ENCODE measurements at regions not wholly inside any gene's neighbourhood (a gene's known extent, or its start where the extent isn't known, plus 50 kb on each side); places are given as distances from the start of the nearest gene placed in this dataset.

DNA sequence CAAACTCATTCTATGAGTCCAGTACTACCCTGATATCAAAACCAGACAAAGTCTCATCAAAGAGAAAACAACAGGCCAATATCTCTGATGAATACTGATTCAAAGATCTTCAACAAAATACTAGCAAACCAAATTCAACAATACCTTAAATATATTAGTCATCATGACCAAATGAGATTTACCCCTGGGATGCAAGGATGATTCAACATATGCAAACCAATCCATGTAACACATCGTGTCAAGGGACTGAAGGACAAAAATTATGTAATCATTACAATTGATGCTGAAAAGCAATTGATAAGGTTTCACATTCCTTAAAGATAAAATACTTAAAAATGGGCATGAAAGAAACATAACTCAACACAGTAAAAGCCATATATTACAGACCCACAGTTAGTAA lies 1476.9 kb downstream of the SI start:
- no peak overlapping the region for H3K27ac ChIP-seq (ENCODE audit: low read depth, low read length)
- H3K27me3 ChIP-seq (ENCODE audit: insufficient read depth, low read length) = no peaks in the 10 kb centered on the region
- Mint-ChIP-seq H3K36me3 (no peaks in the 10 kb centered on the region), H3K9me3 (peaks cover 2 to 20% (median 5%) of the 10 kb centered on the region in 8 donors), H3K4me3 (no peak overlapping the region), H3K4me1 (no peaks in the 10 kb centered on the region), H3K27me3 (no peaks in the 10 kb centered on the region), H3K27ac (no peak overlapping the region)
- ChIA-PET POLR2A (ENCODE audit: partially characterized antibody) (no interaction called here), CTCF (ENCODE audit: partially characterized antibody) (no interaction called here)
- DNase-seq = no peak
- H3K9me3 ChIP-seq (ENCODE audit: control insufficient read depth in 1 of 2, low read length in 2 of 2) = peaks cover 0 to 3% of the 10 kb centered on the region in 2 donors
- no peaks in the 10 kb centered on the region for H3K36me3 ChIP-seq (ENCODE audit: insufficient read depth, low read length)
- intact Hi-C loops (cut with micrococcal nuclease) = no loop called here
- H3K4me1 ChIP-seq (ENCODE audit: insufficient read depth, low read length) = no peaks in the 10 kb centered on the region
- no peak overlapping the region for H3K4me3 ChIP-seq (ENCODE audit: low read length in 2 of 2)

GRCh38 chr3:163587342-163587741 lies 1491.0 kb downstream of the SI start:
- H3K4me1 Mint-ChIP-seq = no peaks in the 10 kb centered on the region
- no peaks in the 10 kb centered on the region for H3K36me3 Mint-ChIP-seq
- CTCF ChIA-PET (ENCODE audit: partially characterized antibody) = no interaction called here
- POLR2A ChIA-PET (ENCODE audit: partially characterized antibody) = no interaction called here
- peaks cover 0 to 22% (median 6%) of the 10 kb centered on the region in 8 donors for H3K9me3 Mint-ChIP-seq
- no peak for DNase-seq
- no peak overlapping the region for H3K27ac ChIP-seq (ENCODE audit: low read depth, low read length)
- H3K36me3 ChIP-seq (ENCODE audit: insufficient read depth, low read length) = no peaks in the 10 kb centered on the region
- H3K27me3 Mint-ChIP-seq = no peaks in the 10 kb centered on the region
- intact Hi-C loops (cut with micrococcal nuclease) = no loop called here
- H3K4me3 ChIP-seq (ENCODE audit: low read length in 2 of 2) = no peak overlapping the region
- no peaks in the 10 kb centered on the region for H3K9me3 ChIP-seq (ENCODE audit: control insufficient read depth in 1 of 2, low read length in 2 of 2)
- no peak overlapping the region for H3K27ac Mint-ChIP-seq
- H3K4me1 ChIP-seq (ENCODE audit: insufficient read depth, low read length) = no peaks in the 10 kb centered on the region
- H3K27me3 ChIP-seq (ENCODE audit: insufficient read depth, low read length) = no peaks in the 10 kb centered on the region
- H3K4me3 Mint-ChIP-seq = no peak overlapping the region

DNA sequence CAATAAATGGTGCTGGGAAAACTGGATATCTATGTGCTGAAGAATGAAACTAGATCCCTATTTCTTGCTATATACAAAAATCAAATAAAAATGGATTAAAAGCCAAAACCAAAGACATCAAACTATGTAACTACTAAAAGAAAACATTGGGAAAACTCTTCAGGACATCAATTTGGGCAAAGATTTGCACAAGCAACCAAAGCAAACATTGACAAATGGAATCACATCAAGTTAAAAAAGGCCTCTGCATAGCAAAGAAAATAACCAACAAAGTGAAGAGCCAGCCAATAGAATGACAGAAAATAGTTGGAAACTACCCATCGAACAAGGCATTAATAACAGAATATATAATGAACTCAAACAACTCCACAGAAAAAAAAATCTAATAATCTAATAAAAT lies 1495.3 kb downstream of the SI start:
- no peak overlapping the region for H3K4me3 ChIP-seq (ENCODE audit: low read length in 2 of 2)
- no peaks in the 10 kb centered on the region for H3K36me3 ChIP-seq (ENCODE audit: insufficient read depth, low read length)
- Mint-ChIP-seq H3K27ac (no peak overlapping the region), H3K27me3 (no peaks in the 10 kb centered on the region), H3K4me1 (no peaks in the 10 kb centered on the region), H3K9me3 (peaks cover 0 to 21% (median 8%) of the 10 kb centered on the region in 8 donors), H3K4me3 (no peak overlapping the region), H3K36me3 (no peaks in the 10 kb centered on the region)
- POLR2A ChIA-PET (ENCODE audit: partially characterized antibody) = no interaction called here
- intact Hi-C loops (cut with micrococcal nuclease) = no loop called here
- H3K9me3 ChIP-seq (ENCODE audit: control insufficient read depth in 1 of 2, low read length in 2 of 2) = no peaks in the 10 kb centered on the region
- H3K27ac ChIP-seq (ENCODE audit: low read depth, low read length) = no peak overlapping the region
- DNase-seq = no peak
- no peaks in the 10 kb centered on the region for H3K4me1 ChIP-seq (ENCODE audit: insufficient read depth, low read length)
- CTCF ChIA-PET (ENCODE audit: partially characterized antibody) = no interaction called here
- H3K27me3 ChIP-seq (ENCODE audit: insufficient read depth, low read length) = no peaks in the 10 kb centered on the region

DNA sequence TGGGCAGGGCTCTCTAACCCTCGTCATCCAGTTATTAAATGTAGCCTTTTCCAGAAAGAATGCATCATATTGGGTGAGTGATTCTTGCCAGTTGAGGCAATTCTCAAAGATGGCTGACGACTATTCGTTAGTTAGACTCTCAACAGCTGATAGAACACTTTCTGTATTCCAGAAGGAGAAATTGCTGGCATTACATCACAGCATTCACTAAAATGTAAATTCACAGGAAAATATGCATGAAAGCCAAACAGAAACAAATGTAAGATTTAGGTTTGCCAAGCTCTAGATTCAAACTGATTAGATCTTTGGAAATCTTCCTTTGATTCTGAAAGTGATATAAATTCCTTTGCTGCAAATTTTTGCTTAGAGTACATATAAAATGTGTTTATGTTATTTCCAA lies 1501.0 kb downstream of the SI start:
- Histone ChIP-seq H3K27me3 (ENCODE audit: insufficient read depth, low read length) (no peaks in the 10 kb centered on the region), H3K27ac (ENCODE audit: low read depth, low read length) (no peak overlapping the region), H3K36me3 (ENCODE audit: insufficient read depth, low read length) (no peaks in the 10 kb centered on the region), H3K9me3 (ENCODE audit: control insufficient read depth in 1 of 2, low read length in 2 of 2) (no peaks in the 10 kb centered on the region), H3K4me3 (ENCODE audit: low read length in 2 of 2) (no peak overlapping the region), H3K4me1 (ENCODE audit: insufficient read depth, low read length) (no peaks in the 10 kb centered on the region)
- Mint-ChIP-seq H3K4me1 (no peaks in the 10 kb centered on the region), H3K36me3 (no peaks in the 10 kb centered on the region), H3K27ac (no peak overlapping the region), H3K27me3 (no peaks in the 10 kb centered on the region), H3K4me3 (no peak overlapping the region), H3K9me3 (peaks cover 0 to 16% (median 4%) of the 10 kb centered on the region in 8 donors)
- DNase-seq = no peak
- POLR2A ChIA-PET (ENCODE audit: partially characterized antibody) = no interaction called here
- intact Hi-C loops (cut with micrococcal nuclease) = no loop called here
- CTCF ChIA-PET (ENCODE audit: partially characterized antibody) = no interaction called here

DNA sequence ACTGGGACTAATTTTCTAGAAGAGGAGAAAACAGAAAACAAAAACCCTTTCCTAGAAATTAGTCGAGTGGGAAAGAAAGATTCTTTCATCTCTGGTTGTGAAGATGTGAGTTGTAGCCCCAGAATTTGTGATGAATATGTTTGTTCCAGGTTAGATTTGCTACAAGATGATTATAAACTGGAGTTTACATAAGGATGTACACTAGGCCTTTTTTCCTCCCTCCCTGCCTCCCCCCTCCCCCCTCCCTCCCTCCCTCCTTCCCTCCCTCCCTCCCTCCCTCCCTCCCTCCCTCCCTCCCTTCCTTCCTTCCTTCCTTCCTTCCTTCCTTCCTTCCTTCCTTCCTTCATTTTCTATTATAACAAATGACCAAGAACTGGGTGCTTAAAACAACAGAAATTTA lies 1502.0 kb downstream of the SI start:
- intact Hi-C loops (cut with micrococcal nuclease) = no loop called here
- H3K4me1 ChIP-seq (ENCODE audit: insufficient read depth, low read length) = no peaks in the 10 kb centered on the region
- no peaks in the 10 kb centered on the region for H3K9me3 ChIP-seq (ENCODE audit: control insufficient read depth in 1 of 2, low read length in 2 of 2)
- Mint-ChIP-seq H3K36me3 (no peaks in the 10 kb centered on the region), H3K4me1 (no peaks in the 10 kb centered on the region), H3K27ac (no peak overlapping the region), H3K27me3 (no peaks in the 10 kb centered on the region), H3K4me3 (no peak overlapping the region), H3K9me3 (peaks cover 2 to 18% (median 8%) of the 10 kb centered on the region in 8 donors)
- no peak overlapping the region for H3K4me3 ChIP-seq (ENCODE audit: low read length in 2 of 2)
- no peaks in the 10 kb centered on the region for H3K27me3 ChIP-seq (ENCODE audit: insufficient read depth, low read length)
- no peak for DNase-seq
- POLR2A ChIA-PET (ENCODE audit: partially characterized antibody) = no interaction called here
- H3K36me3 ChIP-seq (ENCODE audit: insufficient read depth, low read length) = no peaks in the 10 kb centered on the region
- CTCF ChIA-PET (ENCODE audit: partially characterized antibody) = no interaction called here
- H3K27ac ChIP-seq (ENCODE audit: low read depth, low read length) = no peak overlapping the region

DNA sequence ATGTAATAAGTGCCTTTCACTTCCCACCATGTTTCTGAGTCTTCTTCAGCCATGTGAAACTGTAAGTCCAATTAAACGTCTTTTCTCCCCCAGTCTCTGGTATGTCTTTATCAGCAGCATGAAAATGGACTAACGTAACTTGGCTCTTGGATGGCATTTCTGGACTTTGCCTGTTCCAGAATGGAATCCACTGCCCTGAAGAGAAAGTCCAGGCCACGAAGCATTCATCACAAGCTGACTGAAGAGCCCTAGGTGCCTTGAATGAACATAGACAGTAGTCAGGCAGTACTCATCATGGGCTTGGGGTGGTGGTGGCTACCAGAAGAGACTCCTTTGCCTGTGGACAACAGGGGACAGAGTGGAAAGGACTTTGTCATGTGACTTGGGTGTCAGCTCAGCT lies 1505.0 kb downstream of the SI start:
- Histone ChIP-seq H3K4me1 (ENCODE audit: insufficient read depth, low read length) (no peaks in the 10 kb centered on the region), H3K4me3 (ENCODE audit: low read length in 2 of 2) (no peak overlapping the region), H3K9me3 (ENCODE audit: control insufficient read depth in 1 of 2, low read length in 2 of 2) (no peaks in the 10 kb centered on the region), H3K27me3 (ENCODE audit: insufficient read depth, low read length) (no peaks in the 10 kb centered on the region), H3K27ac (ENCODE audit: low read depth, low read length) (no peak overlapping the region), H3K36me3 (ENCODE audit: insufficient read depth, low read length) (no peaks in the 10 kb centered on the region)
- Mint-ChIP-seq H3K27ac (no peak overlapping the region), H3K4me1 (no peaks in the 10 kb centered on the region), H3K36me3 (no peaks in the 10 kb centered on the region), H3K27me3 (no peaks in the 10 kb centered on the region), H3K9me3 (peaks cover 3 to 20% (median 10%) of the 10 kb centered on the region in 8 donors), H3K4me3 (no peak overlapping the region)
- ChIA-PET CTCF (ENCODE audit: partially characterized antibody) (interaction anchor here (0.6 kb wide), 1 partner anchor 226 kb away, joined by 4 read pairs; no protein-coding TSS in a partner anchor), POLR2A (ENCODE audit: partially characterized antibody) (no interaction called here)
- no peak for DNase-seq
- intact Hi-C loops (cut with micrococcal nuclease) = no loop called here

- Mint-ChIP-seq H3K9me3 (peaks cover 3 to 20% (median 10%) of the 10 kb centered on the region in 8 donors), H3K27ac (no peak overlapping the region), H3K36me3 (no peaks in the 10 kb centered on the region), H3K27me3 (no peaks in the 10 kb centered on the region), H3K4me1 (no peaks in the 10 kb centered on the region), H3K4me3 (no peak overlapping the region)
- DNase-seq = no peak
- H3K36me3 ChIP-seq (ENCODE audit: insufficient read depth, low read length) = no peaks in the 10 kb centered on the region
- ChIA-PET CTCF (ENCODE audit: partially characterized antibody) (interaction anchor here (0.6 kb wide), 1 partner anchor 225 kb away, joined by 4 read pairs; no protein-coding TSS in a partner anchor), POLR2A (ENCODE audit: partially characterized antibody) (no interaction called here)
- intact Hi-C loops (cut with micrococcal nuclease) = no loop called here
- H3K9me3 ChIP-seq (ENCODE audit: control insufficient read depth in 1 of 2, low read length in 2 of 2) = no peaks in the 10 kb centered on the region
- no peaks in the 10 kb centered on the region for H3K27me3 ChIP-seq (ENCODE audit: insufficient read depth, low read length)
- no peak overlapping the region for H3K4me3 ChIP-seq (ENCODE audit: low read length in 2 of 2)
- H3K27ac ChIP-seq (ENCODE audit: low read depth, low read length) = no peak overlapping the region
- H3K4me1 ChIP-seq (ENCODE audit: insufficient read depth, low read length) = no peaks in the 10 kb centered on the region
These were observed 1505.4 kb downstream of the SI start for GRCh38 chr3:163572856-163573255.

- H3K36me3 Mint-ChIP-seq = no peaks in the 10 kb centered on the region
- Histone ChIP-seq H3K27me3 (ENCODE audit: insufficient read depth, low read length) (no peaks in the 10 kb centered on the region), H3K27ac (ENCODE audit: low read depth, low read length) (no peak overlapping the region), H3K4me3 (ENCODE audit: low read length in 2 of 2) (no peak overlapping the region), H3K36me3 (ENCODE audit: insufficient read depth, low read length) (no peaks in the 10 kb centered on the region), H3K4me1 (ENCODE audit: insufficient read depth, low read length) (no peaks in the 10 kb centered on the region), H3K9me3 (ENCODE audit: control insufficient read depth in 1 of 2, low read length in 2 of 2) (no peaks in the 10 kb centered on the region)
- intact Hi-C loops (cut with micrococcal nuclease) = no loop called here
- no peaks in the 10 kb centered on the region for H3K27me3 Mint-ChIP-seq
- H3K4me3 Mint-ChIP-seq = no peak overlapping the region
- DNase-seq = no peak
- ChIA-PET CTCF (ENCODE audit: partially characterized antibody) (no interaction called here), POLR2A (ENCODE audit: partially characterized antibody) (no interaction called here)
- H3K27ac Mint-ChIP-seq = no peak overlapping the region
- no peaks in the 10 kb centered on the region for H3K4me1 Mint-ChIP-seq
- H3K9me3 Mint-ChIP-seq = peaks cover 0 to 5% (median 1%) of the 10 kb centered on the region in 8 donors
These were observed 1514.8 kb downstream of the SI start for GRCh38 chr3:163563485-163563884.

Data from CD4-positive, alpha-beta memory T cell (primary cell).